SK-N-SH (cell line): ENCODE measurements at regions not wholly inside any gene's neighbourhood (a gene's known extent, or its start where the extent isn't known, plus 50 kb on each side); places are given as distances from the start of the nearest gene placed in this dataset.

Experiments used
- EP300 ChIP-seq, 2 experiments: IDR thresholded peaks; 2 replicates each; pipeline versions ENCODE4 v1.4.0 to v1.6.1; 2012; ENCODE audit warnings: borderline replicate concordance in 1 of 2, low read depth in 1 of 2, low read length in 1 of 2
- EZH2phosphoT487 ChIP-seq: fragments of 200-600 bp; sonication (generic); IDR thresholded peaks from 2 replicates; pipeline ENCODE4 v1.6.1; 2017; ENCODE audit warnings: low read depth, mixed run types, mild to moderate bottlenecking, antibody characterized with exemption, moderate library complexity, borderline replicate concordance
- MXI1 ChIP-seq: IDR thresholded peaks from 2 replicates; pipeline ENCODE4 v1.6.1; 2012; ENCODE audit warnings: mild to moderate bottlenecking, low read depth, low read length, improper control_type of control experiment
- POLR2AphosphoS5 ChIP-seq: IDR thresholded peaks from 2 replicates; pipeline ENCODE4 v1.6.1; 2012; ENCODE audit warnings: low read depth, low read length
- RCOR1 ChIP-seq: fragments of 150-350 bp; IDR thresholded peaks from 2 replicates; pipeline ENCODE4 v1.6.1; 2017; ENCODE audit warnings: antibody characterized with exemption, low read length
- REST ChIP-seq: IDR thresholded peaks from 2 replicates; pipeline ENCODE4 v1.6.1; 2012; ENCODE audit warnings: mild to moderate bottlenecking, low read depth, low read length, moderate library complexity
- TF ChIP-seq, protein P1 (sequence below): fragments of 200-600 bp; sonication (generic); IDR thresholded peaks from 2 replicates; pipeline ENCODE4 v1.6.1; 2017; ENCODE audit warnings: antibody characterized with exemption, mild to moderate bottlenecking, moderate library complexity

- TF ChIP-seq EZH2phosphoT487, result no peak
- TF ChIP-seq, protein P1, sequence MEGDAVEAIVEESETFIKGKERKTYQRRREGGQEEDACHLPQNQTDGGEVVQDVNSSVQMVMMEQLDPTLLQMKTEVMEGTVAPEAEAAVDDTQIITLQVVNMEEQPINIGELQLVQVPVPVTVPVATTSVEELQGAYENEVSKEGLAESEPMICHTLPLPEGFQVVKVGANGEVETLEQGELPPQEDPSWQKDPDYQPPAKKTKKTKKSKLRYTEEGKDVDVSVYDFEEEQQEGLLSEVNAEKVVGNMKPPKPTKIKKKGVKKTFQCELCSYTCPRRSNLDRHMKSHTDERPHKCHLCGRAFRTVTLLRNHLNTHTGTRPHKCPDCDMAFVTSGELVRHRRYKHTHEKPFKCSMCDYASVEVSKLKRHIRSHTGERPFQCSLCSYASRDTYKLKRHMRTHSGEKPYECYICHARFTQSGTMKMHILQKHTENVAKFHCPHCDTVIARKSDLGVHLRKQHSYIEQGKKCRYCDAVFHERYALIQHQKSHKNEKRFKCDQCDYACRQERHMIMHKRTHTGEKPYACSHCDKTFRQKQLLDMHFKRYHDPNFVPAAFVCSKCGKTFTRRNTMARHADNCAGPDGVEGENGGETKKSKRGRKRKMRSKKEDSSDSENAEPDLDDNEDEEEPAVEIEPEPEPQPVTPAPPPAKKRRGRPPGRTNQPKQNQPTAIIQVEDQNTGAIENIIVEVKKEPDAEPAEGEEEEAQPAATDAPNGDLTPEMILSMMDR, result no peak
- TF ChIP-seq MXI1, result no peak
- TF ChIP-seq POLR2AphosphoS5, result no peak
- TF ChIP-seq RCOR1, result no peak
- no peak for TF ChIP-seq EP300 (IDR thresholded peaks at IDR 0.05; ENCODE audit: borderline replicate concordance in 1 of 2, low read depth in 1 of 2, low read length in 1 of 2)
- no peak for TF ChIP-seq REST
Measured at GRCh38 chr12:91922674-91923073, 223.0 kb downstream of the BTG1 start.
